Hematopoietic multipotent progenitor cell treated with erythropoietin and hydrocortisone succinate and interleukin-3 and kit ligand, for 4 days (in vitro differentiated cells): ENCODE measurements at regions not wholly inside any gene's neighbourhood (a gene's known extent, or its start where the extent isn't known, plus 50 kb on each side); places are given as distances from the start of the nearest gene placed in this dataset.

Experiments used
- DNase-seq: peaks from one replicate; pipeline ENCODE4 v3.0.0-alpha.2; 2015

GRCh38 chr12:43115441-43116160, 436.4 kb downstream of the ADAMTS20 start:
- no peak for DNase-seq

- no peak for DNase-seq
Measured at GRCh38 chr12:43114316-43114715, 437.7 kb downstream of the ADAMTS20 start.

GRCh38 chr12:43113616-43114015, 438.4 kb downstream of the ADAMTS20 start:
- DNase-seq, result no peak

GRCh38 chr12:43113135-43113534, 438.9 kb downstream of the ADAMTS20 start:
- DNase-seq, result no peak

- DNase-seq, result no peak
Measured at GRCh38 chr12:43112101-43112920, 439.7 kb downstream of the ADAMTS20 start.

- DNase-seq, result no peak
Measured at GRCh38 chr12:43111608-43112007, 440.4 kb downstream of the ADAMTS20 start.

GRCh38 chr12:43109631-43110345, 442.2 kb downstream of the ADAMTS20 start:
- no peak for DNase-seq

GRCh38 chr12:43108656-43109055, 443.3 kb downstream of the ADAMTS20 start:
- no peak for DNase-seq

- no peak for DNase-seq
Measured at GRCh38 chr12:43107026-43107775, 444.8 kb downstream of the ADAMTS20 start.

- DNase-seq, result no peak
Measured at GRCh38 chr12:43106355-43106754, 445.6 kb downstream of the ADAMTS20 start.

- peak; percentile 20 for DNase-seq
Measured at GRCh38 chr12:43105426-43105981, 446.5 kb downstream of the ADAMTS20 start.

GRCh38 chr12:43104494-43104893, 447.5 kb downstream of the ADAMTS20 start:
- no peak for DNase-seq

GRCh38 chr12:43103866-43104265, 448.1 kb downstream of the ADAMTS20 start:
- DNase-seq, result no peak

GRCh38 chr12:43102546-43103264, 449.3 kb downstream of the ADAMTS20 start:
- peak; percentile 5 for DNase-seq

- DNase-seq, result no peak
Measured at GRCh38 chr12:43100231-43100630, 451.8 kb downstream of the ADAMTS20 start.

GRCh38 chr12:43099691-43100163, 452.3 kb downstream of the ADAMTS20 start:
- no peak for DNase-seq

- DNase-seq, result no peak
Measured at GRCh38 chr12:43098766-43099550, 453.0 kb downstream of the ADAMTS20 start.

- no peak for DNase-seq
Measured at GRCh38 chr12:43098071-43098470, 453.9 kb downstream of the ADAMTS20 start.

- DNase-seq, result no peak
Measured at GRCh38 chr12:43097471-43097870, 454.5 kb downstream of the ADAMTS20 start.

GRCh38 chr12:43095669-43096280, 456.2 kb downstream of the ADAMTS20 start:
- DNase-seq, result no peak
